ENCODE measurements at regions not wholly inside any gene's neighbourhood (a gene's known extent, or its start where the extent isn't known, plus 50 kb on each side); places are given as distances from the start of the nearest gene placed in this dataset.

DNA sequence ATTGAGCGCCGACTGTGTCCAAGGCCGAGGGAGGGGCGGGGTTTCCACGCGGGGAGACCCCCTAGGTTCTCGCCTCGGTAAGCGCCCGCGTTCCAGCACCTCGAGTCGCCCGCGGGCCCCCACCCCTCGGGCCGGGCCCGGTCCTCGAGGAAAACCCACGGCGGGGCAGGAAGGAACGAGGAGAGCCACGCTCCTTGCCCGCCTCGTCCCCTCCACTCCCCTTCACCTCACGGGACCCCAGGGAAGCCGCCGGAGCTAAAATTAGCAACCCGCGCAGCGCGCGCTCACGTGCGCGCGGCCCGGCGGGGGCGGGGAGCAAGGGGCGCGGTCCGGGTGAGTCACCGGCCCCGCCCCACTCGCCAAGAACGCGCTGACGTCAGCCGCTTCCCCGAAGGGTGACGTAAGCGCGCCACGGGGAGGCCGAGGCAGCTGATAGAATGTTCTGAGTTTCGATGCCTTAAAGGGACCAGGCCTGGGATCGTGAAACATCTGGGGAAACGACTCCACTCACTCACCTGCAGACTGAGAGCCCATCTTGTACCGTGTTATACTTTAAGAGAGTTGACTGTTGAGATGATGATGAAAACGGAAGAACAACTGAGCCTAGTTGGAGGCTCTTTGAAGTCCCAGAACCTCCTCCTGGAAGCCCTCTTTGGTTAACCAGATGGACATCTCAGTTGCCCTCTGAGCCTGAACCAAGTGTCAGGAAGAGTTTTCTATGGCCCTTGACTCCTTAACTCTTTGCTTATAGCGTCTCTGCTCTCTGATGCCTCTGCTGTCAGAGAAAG is 49.7 kb upstream of the ATF3 start:
- TF ChIP-seq YY1 (IDR thresholded peaks at IDR 0.05) (no peak), EGR1 (IDR thresholded peaks at IDR 0.05; ENCODE audit: low read depth in 2 of 2) (peak; percentile 72 to 90), GABPA (IDR thresholded peaks at IDR 0.05 in 1 of 2, conservative IDR thresholded peaks at IDR 0.05 in 1 of 2) (no peak), JUND (IDR thresholded peaks at IDR 0.05) (peak; percentile 93 to 98), HNF4A (conservative IDR thresholded peaks at IDR 0.05) (no peak), SP1 (IDR thresholded peaks at IDR 0.05) (no peak)
- TF ChIP-seq, protein P1, sequence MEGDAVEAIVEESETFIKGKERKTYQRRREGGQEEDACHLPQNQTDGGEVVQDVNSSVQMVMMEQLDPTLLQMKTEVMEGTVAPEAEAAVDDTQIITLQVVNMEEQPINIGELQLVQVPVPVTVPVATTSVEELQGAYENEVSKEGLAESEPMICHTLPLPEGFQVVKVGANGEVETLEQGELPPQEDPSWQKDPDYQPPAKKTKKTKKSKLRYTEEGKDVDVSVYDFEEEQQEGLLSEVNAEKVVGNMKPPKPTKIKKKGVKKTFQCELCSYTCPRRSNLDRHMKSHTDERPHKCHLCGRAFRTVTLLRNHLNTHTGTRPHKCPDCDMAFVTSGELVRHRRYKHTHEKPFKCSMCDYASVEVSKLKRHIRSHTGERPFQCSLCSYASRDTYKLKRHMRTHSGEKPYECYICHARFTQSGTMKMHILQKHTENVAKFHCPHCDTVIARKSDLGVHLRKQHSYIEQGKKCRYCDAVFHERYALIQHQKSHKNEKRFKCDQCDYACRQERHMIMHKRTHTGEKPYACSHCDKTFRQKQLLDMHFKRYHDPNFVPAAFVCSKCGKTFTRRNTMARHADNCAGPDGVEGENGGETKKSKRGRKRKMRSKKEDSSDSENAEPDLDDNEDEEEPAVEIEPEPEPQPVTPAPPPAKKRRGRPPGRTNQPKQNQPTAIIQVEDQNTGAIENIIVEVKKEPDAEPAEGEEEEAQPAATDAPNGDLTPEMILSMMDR (IDR thresholded peaks at IDR 0.05; ENCODE audit: low read depth, low read length, missing input control): peak; percentile 8
- TF ChIP-seq, protein P2, sequence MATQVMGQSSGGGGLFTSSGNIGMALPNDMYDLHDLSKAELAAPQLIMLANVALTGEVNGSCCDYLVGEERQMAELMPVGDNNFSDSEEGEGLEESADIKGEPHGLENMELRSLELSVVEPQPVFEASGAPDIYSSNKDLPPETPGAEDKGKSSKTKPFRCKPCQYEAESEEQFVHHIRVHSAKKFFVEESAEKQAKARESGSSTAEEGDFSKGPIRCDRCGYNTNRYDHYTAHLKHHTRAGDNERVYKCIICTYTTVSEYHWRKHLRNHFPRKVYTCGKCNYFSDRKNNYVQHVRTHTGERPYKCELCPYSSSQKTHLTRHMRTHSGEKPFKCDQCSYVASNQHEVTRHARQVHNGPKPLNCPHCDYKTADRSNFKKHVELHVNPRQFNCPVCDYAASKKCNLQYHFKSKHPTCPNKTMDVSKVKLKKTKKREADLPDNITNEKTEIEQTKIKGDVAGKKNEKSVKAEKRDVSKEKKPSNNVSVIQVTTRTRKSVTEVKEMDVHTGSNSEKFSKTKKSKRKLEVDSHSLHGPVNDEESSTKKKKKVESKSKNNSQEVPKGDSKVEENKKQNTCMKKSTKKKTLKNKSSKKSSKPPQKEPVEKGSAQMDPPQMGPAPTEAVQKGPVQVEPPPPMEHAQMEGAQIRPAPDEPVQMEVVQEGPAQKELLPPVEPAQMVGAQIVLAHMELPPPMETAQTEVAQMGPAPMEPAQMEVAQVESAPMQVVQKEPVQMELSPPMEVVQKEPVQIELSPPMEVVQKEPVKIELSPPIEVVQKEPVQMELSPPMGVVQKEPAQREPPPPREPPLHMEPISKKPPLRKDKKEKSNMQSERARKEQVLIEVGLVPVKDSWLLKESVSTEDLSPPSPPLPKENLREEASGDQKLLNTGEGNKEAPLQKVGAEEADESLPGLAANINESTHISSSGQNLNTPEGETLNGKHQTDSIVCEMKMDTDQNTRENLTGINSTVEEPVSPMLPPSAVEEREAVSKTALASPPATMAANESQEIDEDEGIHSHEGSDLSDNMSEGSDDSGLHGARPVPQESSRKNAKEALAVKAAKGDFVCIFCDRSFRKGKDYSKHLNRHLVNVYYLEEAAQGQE (IDR thresholded peaks at IDR 0.05): peak; percentile 16

All from liver (tissue), 3 donors.